Endothelial cell of umbilical vein (primary cell): ENCODE measurements at regions not wholly inside any gene's neighbourhood (a gene's known extent, or its start where the extent isn't known, plus 50 kb on each side); places are given as distances from the start of the nearest gene placed in this dataset.

Experiments
- CTCF ChIP-seq, 2 donors: IDR thresholded peaks; 1 replicate in 1 of 2; 2 replicates in 1 of 2; pipeline ENCODE4 v1.5.1; 2011; ENCODE audit warnings: low read length in 2 of 2, mild to moderate bottlenecking in 2 of 2, moderate library complexity in 2 of 2, control low read depth in 1 of 2, inconsistent platforms in 1 of 2, low read depth in 1 of 2; ENCODE audit not compliant: insufficient read depth in 1 of 2; ENCODE audit errors: extremely low read depth in 1 of 2
- EZH2 ChIP-seq: IDR thresholded peaks from 2 replicates; pipeline ENCODE4 v1.6.1; 2012; ENCODE audit warnings: borderline replicate concordance, low read depth, mild to moderate bottlenecking, moderate library complexity, low read length, inconsistent platforms; ENCODE audit not compliant: severe bottlenecking
- FOS ChIP-seq: IDR thresholded peaks from 2 replicates; pipeline ENCODE4 v1.6.1; 2011; ENCODE audit warnings: mild to moderate bottlenecking, low read length, moderate library complexity, borderline replicate concordance; ENCODE audit not compliant: insufficient read depth
- JUN ChIP-seq: IDR thresholded peaks from 2 replicates; pipeline ENCODE4 v1.6.1; 2011; ENCODE audit warnings: borderline replicate concordance, low read depth; ENCODE audit not compliant: insufficient read length, insufficient read depth
- MAX ChIP-seq: IDR thresholded peaks from 2 replicates; pipeline ENCODE4 v1.6.1; 2011; ENCODE audit not compliant: insufficient read depth, insufficient read length
- POLR2A ChIP-seq: IDR thresholded peaks from 2 replicates; pipeline ENCODE4 v1.6.1; 2012; ENCODE audit warnings: low read depth, mild to moderate bottlenecking, control low read depth, low read length
- POLR2AphosphoS5 ChIP-seq: IDR thresholded peaks from 2 replicates; pipeline ENCODE4 v1.6.1; 2012; ENCODE audit warnings: low read depth, mild to moderate bottlenecking, control low read depth, low read length, moderate library complexity; ENCODE audit not compliant: insufficient read depth

- no peak for TF ChIP-seq CTCF (IDR thresholded peaks at IDR 0.05; ENCODE audit: extremely low read depth in 1 of 2, insufficient read depth in 1 of 2, low read depth in 1 of 2, low read length in 2 of 2)
- TF ChIP-seq EZH2 = no peak
- TF ChIP-seq FOS = no peak
- no peak for TF ChIP-seq POLR2AphosphoS5
- TF ChIP-seq POLR2A = no peak
- no peak for TF ChIP-seq MAX
- TF ChIP-seq JUN = no peak
Observed at GRCh38 chr1:215022204-215022603, 60.3 kb upstream of the KCNK2 start.
